ENCODE measurements at regions not wholly inside any gene's neighbourhood (a gene's known extent, or its start where the extent isn't known, plus 50 kb on each side); places are given as distances from the start of the nearest gene placed in this dataset.
"Not testable (repeated sequence)": the region's sequence is repeated elsewhere in the genome, so short reads cannot be mapped to it uniquely, and the experiment has no call there.

- TF ChIP-seq POLR2A (IDR thresholded peaks at IDR 0.05) = not testable (repeated sequence)
- TF ChIP-seq, protein P1, sequence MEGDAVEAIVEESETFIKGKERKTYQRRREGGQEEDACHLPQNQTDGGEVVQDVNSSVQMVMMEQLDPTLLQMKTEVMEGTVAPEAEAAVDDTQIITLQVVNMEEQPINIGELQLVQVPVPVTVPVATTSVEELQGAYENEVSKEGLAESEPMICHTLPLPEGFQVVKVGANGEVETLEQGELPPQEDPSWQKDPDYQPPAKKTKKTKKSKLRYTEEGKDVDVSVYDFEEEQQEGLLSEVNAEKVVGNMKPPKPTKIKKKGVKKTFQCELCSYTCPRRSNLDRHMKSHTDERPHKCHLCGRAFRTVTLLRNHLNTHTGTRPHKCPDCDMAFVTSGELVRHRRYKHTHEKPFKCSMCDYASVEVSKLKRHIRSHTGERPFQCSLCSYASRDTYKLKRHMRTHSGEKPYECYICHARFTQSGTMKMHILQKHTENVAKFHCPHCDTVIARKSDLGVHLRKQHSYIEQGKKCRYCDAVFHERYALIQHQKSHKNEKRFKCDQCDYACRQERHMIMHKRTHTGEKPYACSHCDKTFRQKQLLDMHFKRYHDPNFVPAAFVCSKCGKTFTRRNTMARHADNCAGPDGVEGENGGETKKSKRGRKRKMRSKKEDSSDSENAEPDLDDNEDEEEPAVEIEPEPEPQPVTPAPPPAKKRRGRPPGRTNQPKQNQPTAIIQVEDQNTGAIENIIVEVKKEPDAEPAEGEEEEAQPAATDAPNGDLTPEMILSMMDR (IDR thresholded peaks at IDR 0.05) = not testable (repeated sequence)
These were observed 650.6 kb upstream of the USP24 start for GRCh38 chr1:55865778-55866177.

All from testis (tissue), 2 donors.